Gastroesophageal sphincter (tissue), 4 donors: ENCODE measurements at regions not wholly inside any gene's neighbourhood (a gene's known extent, or its start where the extent isn't known, plus 50 kb on each side); places are given as distances from the start of the nearest gene placed in this dataset.

Experiments
- ATAC-seq: fragments of 150-250 bp; one replicate; pipeline ENCODE4 v1.9.1; 2016; ENCODE audit warnings: mild to moderate bottlenecking, moderate library complexity
- H3K27ac ChIP-seq, 4 donors: fragments of 200-600 bp; sonication (generic) in 3 of 4; 1 replicate in 3 of 4; 2 replicates in 1 of 4; pipeline ENCODE4 v1.5.1; 2016 to 2019
- H3K27me3 ChIP-seq: fragments of 200-600 bp; sonication (generic); one replicate; pipeline ENCODE4 v1.5.1; 2019
- H3K36me3 ChIP-seq, 2 donors: fragments of 200-600 bp; sonication (generic); one replicate each; pipeline ENCODE4 v1.5.1; 2019; ENCODE audit warnings: control low read depth in 1 of 2
- H3K4me1 ChIP-seq, 3 donors: fragments of 200-600 bp; sonication (generic); 1 replicate in 2 of 3; 2 replicates in 1 of 3; pipeline ENCODE4 v1.5.1; 2016 to 2019; ENCODE audit warnings: control low read depth in 2 of 3
- H3K4me3 ChIP-seq, 2 donors: fragments of 200-600 bp; sonication (generic); one replicate each; pipeline ENCODE4 v1.5.1; 2019; ENCODE audit warnings: mild to moderate bottlenecking in 1 of 2, moderate library complexity in 1 of 2
- H3K9me3 ChIP-seq, 3 donors: fragments of 200-600 bp; sonication (generic); one replicate each; pipeline ENCODE4 v1.5.1; 2017 to 2019; ENCODE audit warnings: control low read depth in 2 of 3
- EP300 ChIP-seq: sonication (generic); formaldehyde crosslinking; IDR thresholded peaks from one replicate; pipeline ENCODE4 v1.6.1; 2017; ENCODE audit warnings: antibody characterized with exemption, mild to moderate bottlenecking
- POLR2A ChIP-seq, 2 donors: fragments of 450-650 bp; IDR thresholded peaks; one replicate each; pipeline ENCODE4 v1.6.1; 2017; ENCODE audit warnings: antibody characterized with exemption in 2 of 2, mild to moderate bottlenecking in 2 of 2, moderate library complexity in 1 of 2
- POLR2AphosphoS5 ChIP-seq: sonication (generic); formaldehyde crosslinking; IDR thresholded peaks from one replicate; pipeline ENCODE4 v1.6.1; 2017; ENCODE audit warnings: antibody characterized with exemption
- WGBS, 2 donors: methylation state at CpG; one replicate each; pipeline ENCODE4 v1.1.5; 2018; ENCODE audit warnings: low coverage in 1 of 2; 5-methylcytosine and 5-hydroxymethylcytosine counted together
- TF ChIP-seq, protein P1 (sequence below), 4 experiments: fragments of 200-600 bp in 2 of 4; fragments of 450-650 bp in 2 of 4; sonication (generic) in 1 of 4; IDR thresholded peaks; one replicate each; pipeline ENCODE4 v1.5.1; 2017 to 2019; ENCODE audit warnings: antibody characterized with exemption in 4 of 4, mild to moderate bottlenecking in 2 of 4, moderate library complexity in 2 of 4

DNA sequence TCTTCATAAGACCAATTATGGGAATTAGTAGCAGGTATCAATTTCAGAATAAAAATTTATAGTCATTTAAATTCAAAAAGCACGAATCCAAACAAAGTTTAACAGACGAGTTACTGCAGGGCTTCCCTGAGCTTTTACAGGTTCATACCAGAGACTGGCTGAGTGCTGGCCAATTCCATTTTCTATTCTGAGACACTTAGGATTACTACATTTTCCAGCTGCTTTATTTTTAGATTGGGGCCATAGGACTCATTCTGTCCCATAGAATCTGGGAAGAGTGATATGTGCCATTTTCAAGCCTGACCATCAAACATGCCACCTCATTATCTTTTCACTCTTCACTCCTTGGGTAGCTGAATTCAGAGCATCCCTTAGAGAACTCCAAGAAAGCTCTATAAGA, 410.7 kb downstream of the DNAH5 start:
- Histone ChIP-seq H3K9me3 (no peaks in the 10 kb centered on the region), H3K4me1 (no peaks in the 10 kb centered on the region), H3K36me3 (no peaks in the 10 kb centered on the region), H3K4me3 (no peak overlapping the region), H3K27ac (no peak overlapping the region), H3K27me3 (no peaks in the 10 kb centered on the region)
- WGBS, 2 donors: 45 to 68% methylated on average over 2 of the region's 2 CpGs
- TF ChIP-seq, protein P1, sequence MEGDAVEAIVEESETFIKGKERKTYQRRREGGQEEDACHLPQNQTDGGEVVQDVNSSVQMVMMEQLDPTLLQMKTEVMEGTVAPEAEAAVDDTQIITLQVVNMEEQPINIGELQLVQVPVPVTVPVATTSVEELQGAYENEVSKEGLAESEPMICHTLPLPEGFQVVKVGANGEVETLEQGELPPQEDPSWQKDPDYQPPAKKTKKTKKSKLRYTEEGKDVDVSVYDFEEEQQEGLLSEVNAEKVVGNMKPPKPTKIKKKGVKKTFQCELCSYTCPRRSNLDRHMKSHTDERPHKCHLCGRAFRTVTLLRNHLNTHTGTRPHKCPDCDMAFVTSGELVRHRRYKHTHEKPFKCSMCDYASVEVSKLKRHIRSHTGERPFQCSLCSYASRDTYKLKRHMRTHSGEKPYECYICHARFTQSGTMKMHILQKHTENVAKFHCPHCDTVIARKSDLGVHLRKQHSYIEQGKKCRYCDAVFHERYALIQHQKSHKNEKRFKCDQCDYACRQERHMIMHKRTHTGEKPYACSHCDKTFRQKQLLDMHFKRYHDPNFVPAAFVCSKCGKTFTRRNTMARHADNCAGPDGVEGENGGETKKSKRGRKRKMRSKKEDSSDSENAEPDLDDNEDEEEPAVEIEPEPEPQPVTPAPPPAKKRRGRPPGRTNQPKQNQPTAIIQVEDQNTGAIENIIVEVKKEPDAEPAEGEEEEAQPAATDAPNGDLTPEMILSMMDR (IDR thresholded peaks at IDR 0.05): no peak
- TF ChIP-seq POLR2A (IDR thresholded peaks at IDR 0.05): no peak
- TF ChIP-seq POLR2AphosphoS5: no peak
- no peak for TF ChIP-seq EP300
- ATAC-seq: no peak

DNA sequence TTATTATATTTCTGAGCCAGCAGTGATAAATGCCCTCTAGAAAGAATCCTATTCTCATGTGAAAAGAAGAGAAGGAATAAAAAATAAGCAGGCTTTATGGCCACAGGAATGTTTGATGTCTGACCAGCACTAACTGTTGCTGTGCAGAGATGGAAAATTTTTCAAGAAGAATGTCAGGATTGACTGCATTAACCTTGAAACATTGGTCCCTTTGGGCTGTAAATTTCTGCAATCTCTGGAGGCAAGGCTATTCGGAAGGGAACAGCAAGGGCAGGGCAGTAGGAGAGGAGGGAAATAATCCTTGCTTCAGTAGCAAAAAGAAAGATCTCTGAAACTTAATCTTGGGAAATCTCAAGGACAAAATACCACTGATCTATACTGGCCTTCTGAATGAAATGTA, 415.2 kb downstream of the DNAH5 start:
- no peak for ATAC-seq
- Histone ChIP-seq H3K27me3 (peaks cover 3% of the 10 kb centered on the region), H3K27ac (no peak overlapping the region), H3K4me1 (no peaks in the 10 kb centered on the region), H3K36me3 (no peaks in the 10 kb centered on the region), H3K9me3 (no peaks in the 10 kb centered on the region), H3K4me3 (no peak overlapping the region)
- WGBS, 2 donors: 18 to 60% methylated on average over 1 of the region's 1 CpG
- TF ChIP-seq EP300 (no peak), POLR2A (IDR thresholded peaks at IDR 0.05) (no peak), POLR2AphosphoS5 (no peak)
- TF ChIP-seq, protein P1 (IDR thresholded peaks at IDR 0.05): no peak

DNA sequence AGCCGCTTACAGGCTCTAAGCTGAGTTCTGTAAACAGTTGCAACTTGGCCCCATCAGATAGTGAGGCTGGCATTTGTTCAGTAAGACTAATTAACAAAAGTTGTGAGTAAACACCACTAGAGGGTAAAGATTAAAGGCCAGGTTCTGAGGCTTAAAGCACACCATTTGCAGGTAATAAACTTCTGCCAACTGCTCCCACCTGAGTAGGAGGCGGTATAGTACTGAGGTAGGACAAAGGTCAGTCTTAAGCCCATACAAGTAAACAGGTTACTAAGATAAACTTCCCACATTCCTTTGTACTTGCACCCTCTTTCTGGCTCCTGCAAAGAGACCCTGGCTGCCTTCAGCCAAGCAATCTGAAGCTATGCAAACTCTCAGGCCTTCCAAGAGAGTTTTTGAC, 419.6 kb downstream of the DNAH5 start:
- no peak overlapping the region for H3K27ac ChIP-seq
- H3K9me3 ChIP-seq: no peaks in the 10 kb centered on the region
- TF ChIP-seq, protein P1 (IDR thresholded peaks at IDR 0.05): no peak
- TF ChIP-seq EP300 (no peak), POLR2A (IDR thresholded peaks at IDR 0.05) (no peak), POLR2AphosphoS5 (no peak)
- no peak overlapping the region for H3K4me3 ChIP-seq
- ATAC-seq: no peak
- H3K4me1 ChIP-seq: no peaks in the 10 kb centered on the region
- H3K27me3 ChIP-seq: peaks cover 3% of the 10 kb centered on the region
- WGBS, 2 donors: 60 to 89% methylated on average over 1 of the region's 2 CpGs
- no peaks in the 10 kb centered on the region for H3K36me3 ChIP-seq

DNA sequence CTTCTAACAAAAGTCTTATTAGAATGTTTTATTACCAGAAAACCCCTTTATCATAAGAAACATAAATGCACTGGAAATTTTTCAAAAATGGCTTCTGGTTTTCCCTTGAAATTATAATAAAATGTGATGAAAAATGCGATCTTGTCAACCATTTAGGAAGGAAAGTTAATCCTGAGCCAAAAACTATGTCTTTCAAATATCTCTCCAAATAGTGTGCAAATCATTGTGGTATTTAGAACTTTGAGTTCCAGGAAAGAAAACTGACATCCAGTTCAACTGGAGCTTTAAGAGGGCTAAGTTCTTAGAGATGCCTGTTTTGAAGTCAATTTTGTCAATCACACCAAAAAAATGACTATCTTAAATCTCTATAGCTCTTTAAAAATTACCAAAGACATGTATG, 425.4 kb downstream of the DNAH5 start:
- H3K4me1 ChIP-seq: no peaks in the 10 kb centered on the region
- H3K27ac ChIP-seq: no peak overlapping the region
- TF ChIP-seq, protein P1 (IDR thresholded peaks at IDR 0.05): no peak
- TF ChIP-seq POLR2A (IDR thresholded peaks at IDR 0.05): no peak
- no peak for TF ChIP-seq POLR2AphosphoS5
- no peak for TF ChIP-seq EP300
- H3K36me3 ChIP-seq: no peaks in the 10 kb centered on the region
- H3K9me3 ChIP-seq: no peaks in the 10 kb centered on the region
- 72 to 73% methylated on average over 1 of the region's 1 CpG for WGBS, 2 donors
- no peaks in the 10 kb centered on the region for H3K27me3 ChIP-seq
- no peak for ATAC-seq
- no peak overlapping the region for H3K4me3 ChIP-seq

DNA sequence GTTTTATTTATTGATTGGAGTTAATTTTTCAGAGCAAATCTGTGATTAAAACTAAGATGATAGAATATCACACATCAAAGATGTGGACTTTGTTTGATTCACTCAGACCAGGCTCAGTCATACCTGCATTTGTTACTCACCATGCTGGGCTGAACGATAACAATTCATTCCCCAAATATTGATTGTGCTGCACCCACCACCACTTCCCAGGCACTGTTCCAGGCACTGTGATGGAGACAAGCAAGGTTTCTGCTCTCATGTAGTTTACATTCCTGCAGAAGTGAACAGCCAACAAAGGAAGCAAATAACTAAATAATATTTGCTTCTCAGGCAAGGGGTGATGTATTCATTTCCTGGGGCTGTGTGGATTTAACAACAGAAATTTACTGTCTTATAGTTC, 428.3 kb downstream of the DNAH5 start:
- no peak for ATAC-seq
- Histone ChIP-seq H3K27ac (no peak overlapping the region), H3K9me3 (no peaks in the 10 kb centered on the region), H3K27me3 (no peaks in the 10 kb centered on the region), H3K36me3 (no peaks in the 10 kb centered on the region), H3K4me3 (no peak overlapping the region), H3K4me1 (no peaks in the 10 kb centered on the region)
- no peak for TF ChIP-seq POLR2AphosphoS5
- TF ChIP-seq POLR2A (IDR thresholded peaks at IDR 0.05): no peak
- no peak for TF ChIP-seq EP300
- TF ChIP-seq, protein P1 (IDR thresholded peaks at IDR 0.05): no peak
- WGBS, 2 donors: 100% methylated on average over 1 of the region's 1 CpG; no CpG with 5 or more reads in 1 of the 2 donors
